BE2C (cell line): ENCODE measurements at regions not wholly inside any gene's neighbourhood (a gene's known extent, or its start where the extent isn't known, plus 50 kb on each side); places are given as distances from the start of the nearest gene placed in this dataset.

ENCODE experiments used
- DNase-seq: peaks from one replicate; pipeline ENCODE4 v3.0.0-alpha.2; 2020
- H3K27me3 ChIP-seq: fragments of 250-450 bp; sonication (Bioruptor Pico); 2 replicates; pipeline ENCODE4 v1.5.1; 2020; ENCODE audit warnings: mild to moderate bottlenecking
- H3K36me3 ChIP-seq: fragments of 250-450 bp; sonication (Bioruptor Pico); 2 replicates; pipeline ENCODE4 v1.5.1; 2020; ENCODE audit warnings: mild to moderate bottlenecking
- H3K4me1 ChIP-seq: fragments of 250-450 bp; sonication (Bioruptor Pico); 2 replicates; pipeline ENCODE4 v1.5.1; 2020
- H3K4me3 ChIP-seq: 2 replicates; pipeline ENCODE4 v1.5.1; 2011; ENCODE audit warnings: low read depth, low read length
- H3K9me3 ChIP-seq: fragments of 250-450 bp; sonication (Bioruptor Pico); 2 replicates; pipeline ENCODE4 v1.5.1; 2020
- CTCF ChIP-seq: IDR thresholded peaks from 2 replicates; pipeline ENCODE4 v1.5.1; 2012; ENCODE audit warnings: mild to moderate bottlenecking, low read depth, low read length

- Histone ChIP-seq H3K9me3 (no peaks in the 10 kb centered on the region; the same call in 1 of the 2 replicates), H3K36me3 (no peaks in the 10 kb centered on the region), H3K4me3 (no peak overlapping the region), H3K27me3 (no peaks in the 10 kb centered on the region), H3K4me1 (no peaks in the 10 kb centered on the region; the same call in 1 of the 2 replicates)
- no peak for TF ChIP-seq CTCF
- DNase-seq, result no peak
Observed at GRCh38 chr11:112310848-112311247, 50.2 kb upstream of the PLET1 start.

- DNase-seq, result no peak
- Histone ChIP-seq H3K4me3 (no peak overlapping the region), H3K9me3 (no peaks in the 10 kb centered on the region), H3K36me3 (no peaks in the 10 kb centered on the region), H3K4me1 (no peaks in the 10 kb centered on the region), H3K27me3 (no peaks in the 10 kb centered on the region)
- no peak for TF ChIP-seq CTCF
Observed at GRCh38 chr11:112315057-112315720, 54.5 kb upstream of the PLET1 start.

- no peak overlapping the region for H3K4me3 ChIP-seq
- DNase-seq, result no peak
- no peaks in the 10 kb centered on the region for H3K36me3 ChIP-seq
- no peaks in the 10 kb centered on the region for H3K9me3 ChIP-seq
- H3K4me1 ChIP-seq, result no peaks in the 10 kb centered on the region
- no peaks in the 10 kb centered on the region for H3K27me3 ChIP-seq
- no peak for TF ChIP-seq CTCF
Observed at GRCh38 chr11:112315861-112316739, 55.4 kb upstream of the PLET1 start.

GRCh38 chr11:112316971-112317370 lies 56.3 kb upstream of the PLET1 start:
- no peaks in the 10 kb centered on the region for H3K36me3 ChIP-seq

GRCh38 chr11:112318184-112318591 lies 57.5 kb upstream of the PLET1 start:
- no peak for DNase-seq
- Histone ChIP-seq H3K36me3 (no peaks in the 10 kb centered on the region), H3K27me3 (no peaks in the 10 kb centered on the region), H3K9me3 (no peaks in the 10 kb centered on the region), H3K4me1 (no peaks in the 10 kb centered on the region), H3K4me3 (no peak overlapping the region)
- TF ChIP-seq CTCF, result no peak

More at GRCh38 chr11:112316971-112317370, 56.3 kb upstream of the PLET1 start:
- H3K27me3 ChIP-seq, result no peaks in the 10 kb centered on the region
- no peak for DNase-seq
- H3K4me1 ChIP-seq, result no peaks in the 10 kb centered on the region
- H3K9me3 ChIP-seq, result no peaks in the 10 kb centered on the region
- TF ChIP-seq CTCF, result no peak
- no peak overlapping the region for H3K4me3 ChIP-seq

GRCh38 chr11:112318661-112319060 lies 58.0 kb upstream of the PLET1 start:
- no peaks in the 10 kb centered on the region for H3K27me3 ChIP-seq
- TF ChIP-seq CTCF, result no peak
- no peak for DNase-seq
- no peaks in the 10 kb centered on the region for H3K9me3 ChIP-seq
- H3K4me1 ChIP-seq, result no peaks in the 10 kb centered on the region
- no peak overlapping the region for H3K4me3 ChIP-seq
- no peaks in the 10 kb centered on the region for H3K36me3 ChIP-seq
